ENCODE measurements at regions not wholly inside any gene's neighbourhood (a gene's known extent, or its start where the extent isn't known, plus 50 kb on each side); places are given as distances from the start of the nearest gene placed in this dataset.
"Not testable (repeated sequence)": the region's sequence is repeated elsewhere in the genome, so short reads cannot be mapped to it uniquely, and the experiment has no call there.

DNA sequence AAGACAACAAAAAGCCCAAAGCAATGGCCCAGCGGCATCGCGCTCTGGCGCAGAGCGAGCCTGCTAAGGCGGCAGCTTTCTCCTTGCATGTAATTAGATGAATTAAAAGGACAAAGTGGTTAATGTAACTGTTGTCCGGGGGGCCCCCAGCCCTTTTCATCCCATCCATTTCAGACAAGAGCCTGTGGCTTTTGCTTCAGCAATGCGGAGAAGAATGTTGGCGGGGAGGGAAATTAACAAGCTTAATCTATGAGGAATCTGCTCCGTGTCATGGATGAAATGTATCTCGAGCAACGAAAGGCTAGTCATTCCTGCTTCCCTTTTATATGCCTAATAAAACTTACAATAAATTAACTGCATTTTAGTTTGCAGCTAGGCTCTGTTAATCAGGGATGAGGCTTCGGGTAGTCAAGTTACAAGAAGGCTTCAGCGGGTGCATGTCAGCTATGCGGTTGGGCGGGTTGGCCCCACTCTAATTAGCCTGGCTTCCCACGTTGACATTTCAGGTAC lies 203.3 kb downstream of the BUB3 start:
- DNase-seq (no peak), ATAC-seq (no peak)
- intact Hi-C loops (cut with DNase I, micrococcal nuclease): no loop called here

DNA sequence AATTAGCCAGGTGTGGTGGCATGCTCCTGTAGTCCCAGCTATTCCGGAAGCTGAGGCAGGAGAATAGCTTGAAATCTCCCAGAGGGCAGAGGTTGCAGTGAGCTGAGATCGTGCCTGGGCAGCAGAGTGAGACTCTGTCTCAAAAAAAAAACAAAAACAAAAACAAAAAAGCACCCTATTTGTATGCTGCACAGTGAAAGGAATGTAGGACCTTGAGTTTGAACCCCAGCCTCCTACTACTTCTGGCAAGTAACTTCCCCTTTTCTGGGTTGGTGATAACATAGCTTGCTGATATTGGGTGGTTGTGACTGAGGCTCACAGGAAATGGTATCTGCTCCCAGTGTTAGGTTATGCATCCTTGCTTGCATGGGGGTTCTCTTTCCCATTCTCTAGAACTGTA lies 205.3 kb downstream of the BUB3 start:
- DNase-seq (no peak), ATAC-seq (no peak)
- intact Hi-C loops (cut with DNase I, micrococcal nuclease): no loop called here

GRCh38 chr10:123361832-123362231 lies 207.6 kb downstream of the BUB3 start:
- intact Hi-C loops (cut with DNase I, micrococcal nuclease): no loop called here
- ATAC-seq (no peak), DNase-seq (no peak)

GRCh38 chr10:123367195-123367594 lies 213.0 kb downstream of the BUB3 start:
- ATAC-seq (no peak), DNase-seq (no peak)
- intact Hi-C loops (cut with DNase I, micrococcal nuclease): no loop called here

GRCh38 chr10:123371626-123372025 lies 217.4 kb downstream of the BUB3 start:
- ATAC-seq; intact Hi-C loops (cut with DNase I, micrococcal nuclease); DNase-seq: not testable (repeated sequence)

DNA sequence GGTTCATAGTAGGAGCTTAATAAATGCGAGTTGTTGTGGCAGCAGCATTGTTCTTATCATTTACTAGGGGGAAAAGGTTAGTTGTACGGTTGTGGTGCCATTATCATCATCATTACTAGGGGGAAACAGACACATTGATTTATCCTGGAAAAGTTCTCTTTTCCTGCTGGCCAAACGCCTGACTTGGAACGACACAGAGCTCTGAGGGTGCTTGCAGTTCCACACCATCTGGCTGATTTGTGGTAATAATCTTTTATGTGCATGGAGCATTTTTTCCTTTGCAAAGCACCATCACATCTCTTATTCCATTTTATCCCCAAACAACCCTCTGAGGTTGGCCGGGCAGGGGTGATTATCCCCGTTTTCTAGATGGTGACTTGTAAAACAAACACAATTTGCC lies 219.4 kb downstream of the BUB3 start:
- DNase-seq: no peak
- intact Hi-C loops (cut with DNase I, micrococcal nuclease): no loop called here
- ATAC-seq: no peak

DNA sequence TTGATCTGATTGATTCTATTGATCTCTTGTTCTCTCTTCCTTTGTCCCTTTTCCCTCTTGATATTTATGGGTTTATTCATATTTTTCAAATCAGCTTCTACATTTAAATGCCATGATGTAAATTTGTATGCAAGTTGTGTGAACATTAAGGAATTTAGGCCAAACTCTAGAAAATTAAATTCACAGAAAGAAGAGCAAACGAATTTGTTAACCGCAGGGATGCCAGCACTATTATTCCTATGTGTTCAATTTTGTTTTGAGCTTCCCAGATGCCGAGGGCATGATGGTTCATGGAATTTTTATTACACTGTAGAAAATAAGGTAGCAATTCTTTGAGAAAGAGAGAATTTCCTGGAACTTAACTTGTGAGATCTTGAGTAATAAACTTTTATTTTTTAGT lies 220.9 kb downstream of the BUB3 start:
- no peak for ATAC-seq
- no peak for DNase-seq
- intact Hi-C loops (cut with DNase I, micrococcal nuclease): no loop called here

DNA sequence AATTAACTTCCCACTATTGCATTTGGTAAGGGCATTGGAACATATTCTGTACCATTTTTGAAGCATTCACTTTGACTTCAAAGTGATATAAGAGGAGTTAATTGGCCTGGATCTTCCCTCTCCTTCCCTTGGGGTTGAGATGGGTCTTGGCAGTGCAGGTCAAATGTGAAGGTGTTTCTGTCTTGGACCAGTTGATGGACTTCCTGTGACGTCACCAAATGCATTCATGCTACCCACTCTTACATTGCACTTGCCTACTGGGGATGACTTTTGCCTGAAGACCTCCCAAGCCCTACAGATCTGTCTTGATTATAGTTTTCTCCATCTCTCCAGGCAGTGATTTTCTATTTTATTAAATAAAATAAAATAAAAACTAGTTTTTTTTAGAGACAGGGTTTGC lies 221.5 kb downstream of the BUB3 start:
- intact Hi-C loops (cut with DNase I, micrococcal nuclease): no loop called here
- ATAC-seq (no peak), DNase-seq (no peak)

DNA sequence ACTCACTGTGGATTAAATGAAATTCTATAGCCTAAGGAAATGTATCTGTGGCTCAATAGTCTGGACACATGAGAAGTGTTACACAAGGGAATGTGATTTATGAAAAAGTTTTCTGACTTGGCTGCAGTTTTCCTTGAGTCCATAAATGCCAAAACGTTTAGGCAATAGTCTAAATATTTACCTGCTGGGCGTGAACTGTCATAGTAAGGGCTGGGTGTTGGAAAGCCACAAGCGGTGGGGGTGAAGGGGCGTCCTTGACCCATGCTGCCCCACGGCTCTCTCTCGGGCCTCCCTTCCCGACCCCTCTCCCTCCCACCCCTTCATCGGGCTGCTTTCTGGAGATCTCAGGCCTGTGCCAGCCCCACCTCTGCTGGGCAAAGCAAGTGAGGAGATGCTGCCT lies 223.7 kb downstream of the BUB3 start:
- DNase-seq (no peak), ATAC-seq (no peak)
- intact Hi-C loops (cut with DNase I, micrococcal nuclease): no loop called here

DNA sequence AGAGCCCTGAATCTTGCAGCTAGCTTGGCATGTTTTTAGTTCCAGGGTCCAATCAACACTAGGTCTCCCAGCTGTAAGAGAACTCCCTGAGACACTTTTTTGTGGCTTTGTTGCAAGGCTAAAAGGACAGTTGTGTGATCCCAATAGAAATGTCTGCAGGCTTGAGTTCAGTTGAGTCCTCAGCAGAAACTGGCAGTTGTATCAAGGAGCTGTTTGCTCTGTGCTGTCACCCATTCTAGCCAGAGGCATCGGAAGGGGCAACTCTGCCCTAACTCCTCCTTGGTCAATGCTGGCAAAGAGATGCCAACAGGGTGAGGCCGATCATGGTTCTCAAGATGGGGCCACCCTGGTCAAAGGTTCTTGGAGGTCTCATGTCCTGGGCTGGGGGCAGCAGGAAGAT lies 224.1 kb downstream of the BUB3 start:
- ATAC-seq (no peak), DNase-seq (no peak)
- intact Hi-C loops (cut with DNase I, micrococcal nuclease): no loop called here

GRCh38 chr10:123379156-123379555 lies 225.0 kb downstream of the BUB3 start:
- intact Hi-C loops (cut with DNase I, micrococcal nuclease): no loop called here
- DNase-seq: no peak
- no peak for ATAC-seq

DNA sequence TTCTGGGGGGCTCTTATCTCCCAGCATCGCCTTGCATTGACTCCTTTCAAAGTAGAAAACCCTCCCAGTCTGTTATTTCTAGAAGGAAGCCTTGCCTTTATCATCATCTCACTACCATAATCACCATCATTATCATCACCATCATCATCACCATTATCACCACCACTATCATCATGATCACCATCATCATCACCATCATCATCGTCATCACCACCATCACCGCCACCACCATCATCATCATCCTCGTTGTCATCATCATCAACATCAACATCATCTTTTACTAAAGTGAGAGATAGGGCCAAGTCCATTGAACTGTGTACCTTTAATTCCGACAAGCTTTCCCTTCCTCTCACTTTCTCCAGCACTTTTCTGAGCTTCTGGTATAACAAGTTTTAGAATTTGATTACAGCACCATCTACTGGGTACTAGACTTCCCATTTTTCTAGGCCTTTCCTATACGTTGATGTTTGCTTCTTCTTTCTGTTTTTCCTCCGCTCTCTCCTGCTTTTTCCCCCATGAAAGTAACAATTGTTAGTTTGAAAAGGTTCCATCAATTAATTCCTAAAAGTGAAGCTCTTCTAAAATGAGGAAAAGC lies 226.4 kb downstream of the BUB3 start:
- intact Hi-C loops (cut with DNase I, micrococcal nuclease): no loop called here
- ATAC-seq (no peak), DNase-seq (no peak)

GRCh38 chr10:123381224-123381623 lies 227.0 kb downstream of the BUB3 start:
- DNase-seq: no peak
- intact Hi-C loops (cut with DNase I, micrococcal nuclease): no loop called here
- ATAC-seq: no peak

GRCh38 chr10:123382491-123382890 lies 228.3 kb downstream of the BUB3 start:
- ATAC-seq (no peak), DNase-seq (no peak)
- intact Hi-C loops (cut with DNase I, micrococcal nuclease): no loop called here

DNA sequence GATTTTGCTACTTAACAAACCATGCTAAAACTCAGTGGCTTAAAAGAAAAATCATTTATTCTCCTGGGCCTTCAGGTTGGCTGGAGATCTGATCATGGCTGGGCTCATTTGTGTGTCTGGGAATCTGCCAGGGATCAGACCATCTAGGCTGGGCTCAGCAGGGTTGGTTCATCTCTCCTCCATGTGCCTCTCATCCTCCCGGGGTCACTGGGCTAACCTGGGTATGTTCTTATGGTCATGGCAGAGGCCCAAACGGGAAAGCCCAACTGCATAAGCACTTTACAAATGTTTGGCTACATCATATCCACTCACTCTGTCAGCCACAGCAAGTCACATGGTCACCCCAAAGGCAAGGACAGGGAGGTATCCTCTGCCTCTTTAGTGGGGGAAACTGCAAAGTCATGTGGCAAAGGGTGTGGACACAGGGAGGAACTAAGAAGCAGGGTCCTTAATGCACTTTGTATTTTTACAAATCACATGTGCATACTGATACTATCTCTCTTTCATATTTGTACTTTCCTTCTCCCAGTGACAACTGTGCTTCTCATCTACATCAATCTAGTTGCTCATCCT lies 231.4 kb downstream of the BUB3 start:
- intact Hi-C loops (cut with DNase I, micrococcal nuclease): no loop called here
- DNase-seq: no peak
- ATAC-seq: no peak

GRCh38 chr10:123389520-123389919 lies 235.3 kb downstream of the BUB3 start:
- no peak for DNase-seq
- no peak for ATAC-seq
- intact Hi-C loops (cut with DNase I, micrococcal nuclease): no loop called here

DNA sequence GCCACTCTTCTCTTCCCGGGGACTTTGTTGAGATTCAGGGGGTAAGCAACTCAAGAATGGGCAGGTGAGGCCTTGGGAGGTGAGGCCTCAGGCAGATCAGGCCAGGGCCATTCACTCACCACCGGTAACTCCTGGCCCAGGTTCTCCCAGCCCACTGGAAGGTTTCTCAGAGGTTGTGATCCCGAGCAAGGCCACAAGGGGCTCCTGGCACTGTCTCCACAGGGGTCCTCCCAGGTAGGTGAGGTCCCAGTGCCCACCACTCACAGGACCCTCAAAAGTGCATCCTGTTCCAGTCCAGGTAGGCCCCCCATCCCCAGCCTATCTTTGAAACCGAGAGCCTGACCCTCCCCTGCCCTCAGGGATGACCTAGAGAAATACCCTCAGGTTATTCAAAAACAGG lies 236.1 kb downstream of the BUB3 start:
- intact Hi-C loops (cut with DNase I, micrococcal nuclease): no loop called here
- DNase-seq: no peak

DNA sequence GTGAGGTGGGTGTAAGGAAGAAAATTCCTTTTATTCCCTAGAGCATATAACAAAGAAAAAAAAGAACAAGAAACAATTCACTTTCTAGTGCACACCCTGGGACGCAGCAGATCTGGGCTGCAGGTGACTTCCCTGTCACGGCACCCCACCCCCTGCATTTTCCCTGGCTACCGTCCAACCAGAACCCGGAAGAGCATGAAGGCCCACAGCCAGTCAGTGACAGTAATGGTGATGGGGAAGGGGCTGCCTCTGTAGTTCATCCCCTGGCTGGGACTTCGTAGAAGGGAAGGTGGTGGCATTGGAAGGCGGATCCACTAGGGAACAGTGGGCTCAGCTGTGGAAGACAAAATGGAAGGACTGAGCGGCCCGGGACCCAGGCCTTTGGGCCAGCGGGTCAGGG lies 236.7 kb downstream of the BUB3 start:
- DNase-seq (no peak), ATAC-seq (no peak)
- intact Hi-C loops (cut with DNase I, micrococcal nuclease): no loop called here

More for the DNA sequence above, 236.1 kb downstream of the BUB3 start:
- ATAC-seq: no peak

- DNase-seq (no peak), ATAC-seq (no peak)
- intact Hi-C loops (cut with DNase I, micrococcal nuclease): no loop called here
Observed at GRCh38 chr10:123391275-123392028, 237.2 kb downstream of the BUB3 start.

GRCh38 chr10:123392182-123392963 lies 238.2 kb downstream of the BUB3 start:
- ATAC-seq (no peak), DNase-seq (no peak)
- intact Hi-C loops (cut with DNase I, micrococcal nuclease): no loop called here

Data from left colon (tissue), 2 donors.